ENCODE measurements at regions not wholly inside any gene's neighbourhood (a gene's known extent, or its start where the extent isn't known, plus 50 kb on each side); places are given as distances from the start of the nearest gene placed in this dataset.
"Not testable (repeated sequence)": the region's sequence is repeated elsewhere in the genome, so short reads cannot be mapped to it uniquely, and the experiment has no call there.

GRCh38 chr11:38788561-38788960, 2190.5 kb upstream of the RAG2 start:
- no peak for DNase-seq (ENCODE audit: low spot score)
- in situ Hi-C loops (cut with MboI; ENCODE audit: low pct_unique_long_range_greater_than_20kb, low sequenced_read_pairs, unreplicated experiment), result no loop called here
- TF ChIP-seq CTCF (IDR thresholded peaks at IDR 0.05; ENCODE audit: extremely low read depth, insufficient read depth, missing control alignments), result no peak

GRCh38 chr11:38784164-38784563, 2186.1 kb upstream of the RAG2 start:
- in situ Hi-C loops (cut with MboI; ENCODE audit: low pct_unique_long_range_greater_than_20kb, low sequenced_read_pairs, unreplicated experiment), result no loop called here
- TF ChIP-seq CTCF (IDR thresholded peaks at IDR 0.05; ENCODE audit: extremely low read depth, insufficient read depth, missing control alignments), result no peak
- DNase-seq (ENCODE audit: low spot score), result no peak

- no peak for DNase-seq (ENCODE audit: low spot score)
- in situ Hi-C loops (cut with MboI; ENCODE audit: low pct_unique_long_range_greater_than_20kb, low sequenced_read_pairs, unreplicated experiment), result no loop called here
Measured at GRCh38 chr11:38766796-38767195, 2168.8 kb upstream of the RAG2 start.

GRCh38 chr11:38759394-38759793, 2161.4 kb upstream of the RAG2 start:
- DNase-seq (ENCODE audit: low spot score), result no peak
- no peak for TF ChIP-seq CTCF (IDR thresholded peaks at IDR 0.05; ENCODE audit: extremely low read depth, insufficient read depth, missing control alignments)
- in situ Hi-C loops (cut with MboI; ENCODE audit: low pct_unique_long_range_greater_than_20kb, low sequenced_read_pairs, unreplicated experiment), result no loop called here

More at GRCh38 chr11:38766796-38767195, 2168.8 kb upstream of the RAG2 start:
- no peak for TF ChIP-seq CTCF (IDR thresholded peaks at IDR 0.05; ENCODE audit: extremely low read depth, insufficient read depth, missing control alignments)

- TF ChIP-seq CTCF (IDR thresholded peaks at IDR 0.05; ENCODE audit: extremely low read depth, insufficient read depth, missing control alignments), result no peak
- DNase-seq (ENCODE audit: low spot score), result no peak
- in situ Hi-C loops (cut with MboI; ENCODE audit: low pct_unique_long_range_greater_than_20kb, low sequenced_read_pairs, unreplicated experiment), result no loop called here
Measured at GRCh38 chr11:38756537-38756936, 2158.5 kb upstream of the RAG2 start.

GRCh38 chr11:38751421-38751820, 2153.4 kb upstream of the RAG2 start:
- in situ Hi-C loops (cut with MboI; ENCODE audit: low pct_unique_long_range_greater_than_20kb, low sequenced_read_pairs, unreplicated experiment), result no loop called here
- no peak for DNase-seq (ENCODE audit: low spot score)
- no peak for TF ChIP-seq CTCF (IDR thresholded peaks at IDR 0.05; ENCODE audit: extremely low read depth, insufficient read depth, missing control alignments)

GRCh38 chr11:38746516-38746915, 2148.5 kb upstream of the RAG2 start:
- DNase-seq (ENCODE audit: low spot score); in situ Hi-C loops (cut with MboI; ENCODE audit: low pct_unique_long_range_greater_than_20kb, low sequenced_read_pairs, unreplicated experiment): not testable (repeated sequence)
